ENCODE measurements at regions not wholly inside any gene's neighbourhood (a gene's known extent, or its start where the extent isn't known, plus 50 kb on each side); places are given as distances from the start of the nearest gene placed in this dataset.

- Mint-ChIP-seq H3K27me3 (peaks cover 29% of the 10 kb centered on the region), H3K4me3 (no peak overlapping the region), H3K9me3 (no peaks in the 10 kb centered on the region), H3K4me1 (ENCODE audit: low read depth) (no peaks in the 10 kb centered on the region), H3K36me3 (ENCODE audit: low read depth) (no peaks in the 10 kb centered on the region), H3K27ac (no peak overlapping the region)
- intact Hi-C loops (cut with micrococcal nuclease) = no loop called here
These were observed 98.1 kb upstream of the NECTIN1 start for GRCh38 chr11:119827113-119827512.

- intact Hi-C loops (cut with micrococcal nuclease) = no loop called here
- no peak overlapping the region for H3K27ac Mint-ChIP-seq
- no peaks in the 10 kb centered on the region for H3K4me1 Mint-ChIP-seq (ENCODE audit: low read depth)
- peaks cover 18% of the 10 kb centered on the region for H3K27me3 Mint-ChIP-seq
- no peaks in the 10 kb centered on the region for H3K9me3 Mint-ChIP-seq
- no peak overlapping the region for H3K4me3 Mint-ChIP-seq
- H3K36me3 Mint-ChIP-seq (ENCODE audit: low read depth) = no peaks in the 10 kb centered on the region
These were observed 94.1 kb upstream of the NECTIN1 start for GRCh38 chr11:119823077-119823476.

GRCh38 chr11:119816660-119817059, 87.7 kb upstream of the NECTIN1 start:
- intact Hi-C loops (cut with micrococcal nuclease) = no loop called here
- Mint-ChIP-seq H3K27ac (no peak overlapping the region), H3K9me3 (peaks cover 6% of the 10 kb centered on the region), H3K36me3 (ENCODE audit: low read depth) (no peaks in the 10 kb centered on the region), H3K4me1 (ENCODE audit: low read depth) (no peaks in the 10 kb centered on the region), H3K27me3 (peaks cover 12% of the 10 kb centered on the region), H3K4me3 (no peak overlapping the region)

DNA sequence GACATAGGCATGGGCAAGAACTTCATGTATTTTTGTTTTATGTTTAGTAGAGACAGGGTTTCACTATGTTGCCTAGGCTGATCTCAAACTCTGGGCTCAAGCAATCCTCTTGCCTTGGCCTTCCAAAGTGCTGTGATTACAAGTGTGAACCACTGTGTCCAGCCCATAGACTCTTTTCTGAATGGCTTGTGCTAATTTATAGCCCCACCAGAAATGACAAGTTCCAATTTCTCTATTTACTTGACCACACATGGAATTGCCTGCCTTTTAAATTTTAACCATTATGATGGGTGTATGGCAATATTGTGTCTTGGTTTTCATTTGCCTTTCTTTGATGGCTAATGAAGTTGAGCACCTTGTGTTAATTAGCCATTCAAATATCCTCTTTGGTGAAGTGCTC, 85.8 kb upstream of the NECTIN1 start:
- H3K4me1 Mint-ChIP-seq (ENCODE audit: low read depth) = no peaks in the 10 kb centered on the region

DNA sequence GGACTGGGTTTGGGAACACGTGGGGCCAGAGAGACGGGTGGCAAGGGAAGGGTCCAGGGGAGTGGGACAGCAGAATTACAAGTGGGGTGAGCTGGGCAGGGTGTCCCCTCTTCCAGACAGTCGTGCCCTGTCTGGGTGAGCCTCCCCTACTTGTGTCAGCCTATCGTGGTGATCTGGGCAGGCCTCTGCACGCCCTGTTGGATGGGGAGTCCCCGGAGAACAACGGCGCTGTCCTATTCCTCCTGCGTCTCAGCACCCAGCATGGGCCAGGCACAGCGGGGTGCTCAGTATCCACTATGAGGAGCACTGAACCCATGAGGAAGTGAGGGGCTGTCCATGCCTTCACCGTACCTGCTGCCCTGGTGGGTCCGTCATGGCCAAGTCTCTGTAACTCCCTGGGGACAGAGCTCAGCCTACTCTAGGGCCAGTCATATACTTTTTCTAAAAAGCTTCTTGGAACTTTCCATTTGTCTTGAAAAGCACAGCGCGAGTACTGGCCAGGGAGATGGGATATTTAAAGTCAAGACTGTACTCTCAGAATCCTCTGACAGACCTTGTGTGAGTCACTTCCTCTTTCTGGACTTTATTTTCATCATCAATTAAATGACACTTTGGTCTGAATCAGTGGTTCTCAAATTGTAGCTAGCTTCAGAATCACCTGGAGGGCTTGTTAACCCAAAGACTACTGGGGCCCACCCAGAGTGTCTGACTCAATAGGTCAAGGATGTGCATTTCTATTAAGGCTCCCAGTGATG, 81.7 kb upstream of the NECTIN1 start:
- H3K36me3 Mint-ChIP-seq (ENCODE audit: low read depth) = no peaks in the 10 kb centered on the region
- intact Hi-C loops (cut with micrococcal nuclease) = no loop called here
- H3K9me3 Mint-ChIP-seq = peaks cover 6% of the 10 kb centered on the region
- no peaks in the 10 kb centered on the region for H3K4me1 Mint-ChIP-seq (ENCODE audit: low read depth)
- no peak overlapping the region for H3K27ac Mint-ChIP-seq
- H3K4me3 Mint-ChIP-seq = no peak overlapping the region
- peaks cover 7% of the 10 kb centered on the region for H3K27me3 Mint-ChIP-seq

More for the DNA sequence above, 85.8 kb upstream of the NECTIN1 start:
- Mint-ChIP-seq H3K9me3 (peaks cover 6% of the 10 kb centered on the region), H3K36me3 (ENCODE audit: low read depth) (no peaks in the 10 kb centered on the region), H3K27ac (no peak overlapping the region), H3K27me3 (peaks cover 14% of the 10 kb centered on the region), H3K4me3 (no peak overlapping the region)
- intact Hi-C loops (cut with micrococcal nuclease) = no loop called here

DNA sequence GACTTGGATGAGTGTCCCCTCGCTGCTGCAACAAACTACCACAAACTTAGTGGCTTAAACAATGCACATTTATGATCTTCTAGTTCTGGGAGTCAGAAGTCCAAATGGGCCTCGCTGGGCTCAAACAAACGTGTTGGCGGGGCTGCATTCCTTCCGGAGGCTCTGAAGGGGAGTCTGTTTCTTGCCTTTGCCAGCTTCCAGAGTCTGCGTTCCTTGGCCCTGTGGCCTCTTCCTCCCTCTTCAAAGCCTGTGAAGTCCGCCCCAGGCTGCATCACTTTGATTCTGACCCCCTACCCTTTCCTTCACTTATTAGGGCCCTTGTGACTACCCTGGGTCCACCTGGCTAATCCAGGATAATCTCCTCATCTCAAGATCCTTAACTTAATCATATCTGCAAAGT, 80.3 kb upstream of the NECTIN1 start:
- Mint-ChIP-seq H3K4me1 (ENCODE audit: low read depth) (no peaks in the 10 kb centered on the region), H3K4me3 (no peak overlapping the region), H3K27me3 (peaks cover 7% of the 10 kb centered on the region), H3K9me3 (peaks cover 6% of the 10 kb centered on the region), H3K27ac (no peak overlapping the region), H3K36me3 (ENCODE audit: low read depth) (no peaks in the 10 kb centered on the region)
- intact Hi-C loops (cut with micrococcal nuclease) = no loop called here

DNA sequence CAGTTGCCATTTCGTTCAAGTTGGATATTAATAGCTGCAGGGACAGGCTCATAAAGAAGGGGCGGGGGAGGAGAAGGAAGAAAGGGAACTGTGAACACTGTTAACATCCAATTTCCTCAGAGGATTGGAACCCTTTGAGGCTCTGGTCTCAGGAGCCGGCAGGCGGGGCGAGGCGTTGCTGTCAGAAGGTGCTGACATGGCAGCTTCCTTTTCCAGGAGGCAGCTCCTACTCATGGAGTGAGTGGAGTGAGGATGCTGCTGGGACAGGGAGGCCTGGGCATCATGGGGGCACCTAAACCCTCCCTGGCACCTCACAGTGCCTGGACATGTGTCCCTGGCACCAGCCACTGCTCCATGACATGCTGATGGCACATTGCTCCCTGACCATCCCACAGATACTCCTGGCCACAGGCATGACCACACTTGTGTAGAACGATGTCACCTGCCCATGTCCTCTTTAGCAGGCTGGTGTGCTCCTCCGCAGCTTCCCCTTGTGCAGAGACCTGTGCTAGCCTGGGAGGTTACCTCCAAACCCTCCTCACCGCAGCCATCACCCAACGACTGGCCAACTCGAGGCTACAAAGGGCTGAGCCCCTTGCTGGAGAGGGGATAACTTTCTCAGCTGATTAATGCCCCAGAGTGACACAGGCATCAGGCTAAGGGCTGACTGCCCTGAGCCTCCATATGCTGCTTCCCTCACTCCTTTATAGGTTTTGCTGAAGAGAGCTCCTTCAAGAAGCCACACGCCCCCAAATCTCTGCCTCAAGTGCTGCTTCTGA, 79.6 kb upstream of the NECTIN1 start:
- H3K27me3 Mint-ChIP-seq = peaks cover 7% of the 10 kb centered on the region
- no peaks in the 10 kb centered on the region for H3K9me3 Mint-ChIP-seq
- intact Hi-C loops (cut with micrococcal nuclease) = no loop called here
- H3K36me3 Mint-ChIP-seq (ENCODE audit: low read depth) = no peaks in the 10 kb centered on the region
- no peak overlapping the region for H3K27ac Mint-ChIP-seq
- H3K4me3 Mint-ChIP-seq = no peak overlapping the region
- no peaks in the 10 kb centered on the region for H3K4me1 Mint-ChIP-seq (ENCODE audit: low read depth)

GRCh38 chr11:119807841-119808240, 78.8 kb upstream of the NECTIN1 start:
- H3K27ac Mint-ChIP-seq = no peak overlapping the region
- no peaks in the 10 kb centered on the region for H3K36me3 Mint-ChIP-seq (ENCODE audit: low read depth)
- no peak overlapping the region for H3K4me3 Mint-ChIP-seq
- intact Hi-C loops (cut with micrococcal nuclease) = no loop called here
- peaks cover 7% of the 10 kb centered on the region for H3K27me3 Mint-ChIP-seq
- no peaks in the 10 kb centered on the region for H3K4me1 Mint-ChIP-seq (ENCODE audit: low read depth)
- H3K9me3 Mint-ChIP-seq = no peaks in the 10 kb centered on the region

DNA sequence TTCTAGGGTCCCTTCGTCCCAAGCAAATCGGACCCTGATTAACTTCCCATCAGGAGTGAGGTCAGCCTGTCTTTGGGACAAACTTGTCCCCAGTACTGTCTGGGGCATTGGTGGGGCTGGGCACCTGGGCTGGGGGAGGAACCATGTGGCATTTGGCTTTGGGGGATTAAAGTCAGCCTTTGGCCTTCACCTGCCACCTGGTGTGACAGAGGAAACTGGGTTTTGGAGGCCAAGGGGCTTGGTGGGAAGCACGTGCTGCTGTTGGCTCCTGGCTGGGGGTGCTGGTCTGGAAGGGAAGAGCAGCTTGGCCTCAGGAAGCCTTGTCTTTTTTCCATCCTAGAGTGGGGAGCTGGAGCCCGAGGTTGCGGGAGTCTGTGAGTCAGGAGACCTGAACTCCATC, 78.4 kb upstream of the NECTIN1 start:
- H3K9me3 Mint-ChIP-seq = no peaks in the 10 kb centered on the region
- no peaks in the 10 kb centered on the region for H3K36me3 Mint-ChIP-seq (ENCODE audit: low read depth)
- intact Hi-C loops (cut with micrococcal nuclease) = no loop called here

GRCh38 chr11:119806064-119806915, 77.3 kb upstream of the NECTIN1 start:
- no peak overlapping the region for H3K4me3 Mint-ChIP-seq
- H3K27me3 Mint-ChIP-seq = peaks cover 7% of the 10 kb centered on the region
- intact Hi-C loops (cut with micrococcal nuclease) = no loop called here
- H3K4me1 Mint-ChIP-seq (ENCODE audit: low read depth) = no peaks in the 10 kb centered on the region
- H3K9me3 Mint-ChIP-seq = no peaks in the 10 kb centered on the region
- no peaks in the 10 kb centered on the region for H3K36me3 Mint-ChIP-seq (ENCODE audit: low read depth)
- H3K27ac Mint-ChIP-seq = no peak overlapping the region

More for the DNA sequence above, 78.4 kb upstream of the NECTIN1 start:
- Mint-ChIP-seq H3K27ac (no peak overlapping the region), H3K27me3 (peaks cover 7% of the 10 kb centered on the region), H3K4me1 (ENCODE audit: low read depth) (no peaks in the 10 kb centered on the region), H3K4me3 (no peak overlapping the region)

GRCh38 chr11:119805663-119806062, 76.7 kb upstream of the NECTIN1 start:
- H3K27me3 Mint-ChIP-seq = peaks cover 7% of the 10 kb centered on the region
- intact Hi-C loops (cut with micrococcal nuclease) = no loop called here
- H3K27ac Mint-ChIP-seq = no peak overlapping the region
- H3K9me3 Mint-ChIP-seq = no peaks in the 10 kb centered on the region
- no peaks in the 10 kb centered on the region for H3K36me3 Mint-ChIP-seq (ENCODE audit: low read depth)
- H3K4me1 Mint-ChIP-seq (ENCODE audit: low read depth) = no peaks in the 10 kb centered on the region
- no peak overlapping the region for H3K4me3 Mint-ChIP-seq

- no peak overlapping the region for H3K4me3 Mint-ChIP-seq
- no peaks in the 10 kb centered on the region for H3K36me3 Mint-ChIP-seq (ENCODE audit: low read depth)
- no peaks in the 10 kb centered on the region for H3K9me3 Mint-ChIP-seq
- peaks cover 6% of the 10 kb centered on the region for H3K27me3 Mint-ChIP-seq
- no peaks in the 10 kb centered on the region for H3K4me1 Mint-ChIP-seq (ENCODE audit: low read depth)
- no peak overlapping the region for H3K27ac Mint-ChIP-seq
- intact Hi-C loops (cut with micrococcal nuclease) = no loop called here
These were observed 75.7 kb upstream of the NECTIN1 start for GRCh38 chr11:119804698-119805097.

DNA sequence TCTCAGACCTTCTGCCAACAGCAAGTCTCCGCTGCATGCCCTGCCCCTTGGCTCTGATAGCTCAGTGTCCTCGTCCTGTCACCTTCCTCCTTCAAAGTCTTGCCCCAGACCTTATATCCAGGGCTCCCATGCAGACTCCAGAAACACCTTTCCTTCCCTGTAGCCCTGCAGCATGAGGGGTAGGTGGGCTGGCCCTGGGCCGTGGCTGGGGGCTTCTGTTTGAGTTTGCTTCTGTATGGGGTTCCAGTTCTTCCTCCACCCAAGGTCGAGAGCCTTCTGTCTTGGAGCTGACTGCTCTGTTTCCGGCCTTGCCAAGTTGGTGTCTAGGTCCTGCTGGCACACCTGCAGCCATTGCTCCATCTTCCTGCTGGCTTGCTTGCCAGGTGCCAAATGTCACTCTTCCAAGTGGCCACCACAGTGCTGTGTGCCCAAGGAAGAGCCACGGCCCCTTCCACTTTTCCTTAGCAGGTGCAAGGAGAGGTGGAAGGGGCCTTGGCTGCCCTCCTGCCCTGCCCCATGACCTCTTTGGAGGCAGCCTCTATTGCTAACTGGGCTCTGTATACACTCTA, 74.8 kb upstream of the NECTIN1 start:
- Mint-ChIP-seq H3K27ac (no peak overlapping the region), H3K27me3 (peaks cover 8% of the 10 kb centered on the region), H3K4me1 (ENCODE audit: low read depth) (no peaks in the 10 kb centered on the region), H3K4me3 (no peak overlapping the region), H3K36me3 (ENCODE audit: low read depth) (no peaks in the 10 kb centered on the region), H3K9me3 (no peaks in the 10 kb centered on the region)
- intact Hi-C loops (cut with micrococcal nuclease) = no loop called here

GRCh38 chr11:119803139-119803538, 74.1 kb upstream of the NECTIN1 start:
- Mint-ChIP-seq H3K9me3 (no peaks in the 10 kb centered on the region), H3K27me3 (peaks cover 12% of the 10 kb centered on the region), H3K4me3 (no peak overlapping the region), H3K36me3 (ENCODE audit: low read depth) (no peaks in the 10 kb centered on the region), H3K4me1 (ENCODE audit: low read depth) (no peaks in the 10 kb centered on the region), H3K27ac (no peak overlapping the region)
- intact Hi-C loops (cut with micrococcal nuclease) = no loop called here
